ENCODE measurements at regions not wholly inside any gene's neighbourhood (a gene's known extent, or its start where the extent isn't known, plus 50 kb on each side); places are given as distances from the start of the nearest gene placed in this dataset.

DNA sequence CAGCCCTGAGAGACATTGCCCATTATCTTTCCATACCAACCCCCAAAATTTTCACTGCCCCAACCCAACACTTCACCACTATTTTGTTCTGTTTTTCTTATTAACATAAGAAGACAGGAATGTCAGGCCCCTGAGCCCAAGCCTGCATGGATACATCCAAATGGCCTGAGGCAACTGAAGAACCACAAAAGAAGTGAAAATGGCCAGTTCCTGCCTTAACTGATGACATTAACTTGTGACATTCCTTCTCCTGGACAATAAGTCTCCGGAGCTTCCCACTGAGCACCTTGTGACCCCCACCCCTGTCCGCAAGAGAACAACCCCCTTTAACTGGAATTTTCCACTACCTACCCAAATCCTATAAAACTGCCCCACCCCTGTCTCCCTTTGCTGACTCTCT is 1076.4 kb upstream of the GHITM start:
- intact Hi-C loops (cut with micrococcal nuclease) = no loop called here
- ATAC-seq (no peak), DNase-seq (ENCODE audit: low read depth, low spot score) (no peak)
- Histone ChIP-seq H4K20me1 (ENCODE audit: insufficient read depth) (no peaks in the 10 kb centered on the region), H3K79me2 (ENCODE audit: insufficient read depth, low read length) (no peaks in the 10 kb centered on the region), H3K4me2 (ENCODE audit: low read length) (no peak overlapping the region), H3K9me3 (ENCODE audit: control insufficient read depth in 1 of 2, insufficient read depth in 1 of 2, low read depth in 1 of 2, low read length in 2 of 2) (peaks cover 0 to 8% of the 10 kb centered on the region in 2 experiments; a peak in 2 of 4 replicates), H2AFZ (ENCODE audit: low read depth, low read length, poor library complexity, severe bottlenecking) (no peak overlapping the region), H3K36me3 (ENCODE audit: control insufficient read depth in 1 of 2, insufficient read depth in 2 of 2, low read length in 2 of 2) (no peaks in the 10 kb centered on the region), H3K9me2 (ENCODE audit: insufficient read depth) (no peaks in the 10 kb centered on the region), H3K9ac (ENCODE audit: low read length) (no peak overlapping the region), H3K4me1 (ENCODE audit: control insufficient read depth in 1 of 2, insufficient read depth in 2 of 2, low read length in 2 of 2) (no peaks in the 10 kb centered on the region), H3K4me3 (replicated peaks in 1 of 2; ENCODE audit: low read depth in 1 of 2, low read length in 2 of 2) (no peak overlapping the region), H3K27me3 (ENCODE audit: insufficient read depth, low read length) (no peaks in the 10 kb centered on the region), H3K27ac (ENCODE audit: low read depth, low read length) (no peak overlapping the region)
- BruUV-seq (replicated peaks) = no TSS peak
- CTCF ChIA-PET = no interaction called here
- RAD21 ChIA-PET (ENCODE audit: low non-redundant PET in 1 of 2, low total read pairs in 2 of 2, uncharacterized antibody in 2 of 2, unreplicated experiment in 2 of 2) = no interaction called here
- POLR2A ChIA-PET = no interaction called here
- TF ChIP-seq CEBPB (IDR thresholded peaks at IDR 0.05; ENCODE audit: low read depth) (no peak), SIN3A (IDR thresholded peaks at IDR 0.05; ENCODE audit: low read depth) (no peak), EGR1 (IDR thresholded peaks at IDR 0.05; ENCODE audit: low read depth) (no peak), JUND (IDR thresholded peaks at IDR 0.05) (no peak), ZNF274 (IDR thresholded peaks at IDR 0.05; ENCODE audit: low read depth, low read length) (no peak)
- TF ChIP-seq, protein P1, sequence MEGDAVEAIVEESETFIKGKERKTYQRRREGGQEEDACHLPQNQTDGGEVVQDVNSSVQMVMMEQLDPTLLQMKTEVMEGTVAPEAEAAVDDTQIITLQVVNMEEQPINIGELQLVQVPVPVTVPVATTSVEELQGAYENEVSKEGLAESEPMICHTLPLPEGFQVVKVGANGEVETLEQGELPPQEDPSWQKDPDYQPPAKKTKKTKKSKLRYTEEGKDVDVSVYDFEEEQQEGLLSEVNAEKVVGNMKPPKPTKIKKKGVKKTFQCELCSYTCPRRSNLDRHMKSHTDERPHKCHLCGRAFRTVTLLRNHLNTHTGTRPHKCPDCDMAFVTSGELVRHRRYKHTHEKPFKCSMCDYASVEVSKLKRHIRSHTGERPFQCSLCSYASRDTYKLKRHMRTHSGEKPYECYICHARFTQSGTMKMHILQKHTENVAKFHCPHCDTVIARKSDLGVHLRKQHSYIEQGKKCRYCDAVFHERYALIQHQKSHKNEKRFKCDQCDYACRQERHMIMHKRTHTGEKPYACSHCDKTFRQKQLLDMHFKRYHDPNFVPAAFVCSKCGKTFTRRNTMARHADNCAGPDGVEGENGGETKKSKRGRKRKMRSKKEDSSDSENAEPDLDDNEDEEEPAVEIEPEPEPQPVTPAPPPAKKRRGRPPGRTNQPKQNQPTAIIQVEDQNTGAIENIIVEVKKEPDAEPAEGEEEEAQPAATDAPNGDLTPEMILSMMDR (IDR thresholded peaks at IDR 0.05 in 2 of 3, conservative IDR thresholded peaks at IDR 0.05 in 1 of 3; ENCODE audit: borderline replicate concordance in 1 of 3, insufficient read depth in 1 of 3, low read depth in 2 of 3, low read length in 2 of 3) = no peak

DNA sequence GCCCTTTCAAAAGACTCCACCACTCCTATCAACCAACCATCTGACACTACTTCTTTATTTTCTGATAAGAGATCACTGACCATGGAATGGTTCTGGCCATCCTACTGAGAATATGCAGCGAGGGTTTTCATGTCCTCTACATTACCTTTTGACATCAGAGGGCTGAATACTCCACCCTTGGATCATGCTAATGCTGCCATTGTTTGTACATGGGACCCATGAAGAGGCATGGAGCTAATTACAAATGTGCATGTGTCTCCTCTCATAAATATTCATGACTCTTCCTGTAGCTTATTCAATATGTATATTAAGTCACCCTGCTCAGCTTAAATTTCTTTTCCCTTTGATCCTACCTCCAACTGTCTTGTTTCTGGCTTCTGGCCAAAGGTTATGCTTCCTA is 1065.8 kb upstream of the GHITM start:
- CTCF ChIA-PET = no interaction called here
- no peak for ATAC-seq

More for the DNA sequence above, 1065.8 kb upstream of the GHITM start:
- H3K36me3 ChIP-seq (ENCODE audit: control insufficient read depth in 1 of 2, insufficient read depth in 2 of 2, low read length in 2 of 2) = no peaks in the 10 kb centered on the region
- no peak overlapping the region for H3K9ac ChIP-seq (ENCODE audit: low read length)
- H3K9me2 ChIP-seq (ENCODE audit: insufficient read depth) = no peaks in the 10 kb centered on the region
- H3K4me1 ChIP-seq (ENCODE audit: control insufficient read depth in 1 of 2, insufficient read depth in 2 of 2, low read length in 2 of 2) = no peaks in the 10 kb centered on the region
- POLR2A ChIA-PET = no interaction called here
- no TSS peak for BruUV-seq (replicated peaks)
- H3K4me3 ChIP-seq (replicated peaks in 1 of 2; ENCODE audit: low read depth in 1 of 2, low read length in 2 of 2) = no peak overlapping the region
- intact Hi-C loops (cut with micrococcal nuclease) = no loop called here
- no peaks in the 10 kb centered on the region for H3K79me2 ChIP-seq (ENCODE audit: insufficient read depth, low read length)
- RAD21 ChIA-PET (ENCODE audit: low non-redundant PET in 1 of 2, low total read pairs in 2 of 2, uncharacterized antibody in 2 of 2, unreplicated experiment in 2 of 2) = no interaction called here
- H3K4me2 ChIP-seq (ENCODE audit: low read length) = no peak overlapping the region
- TF ChIP-seq ELF1 (IDR thresholded peaks at IDR 0.05; ENCODE audit: borderline replicate concordance, low read depth) (no peak), FOSL1 (IDR thresholded peaks at IDR 0.05; ENCODE audit: low read depth) (no peak)
- TF ChIP-seq, protein P1 (IDR thresholded peaks at IDR 0.05 in 2 of 3, conservative IDR thresholded peaks at IDR 0.05 in 1 of 3; ENCODE audit: borderline replicate concordance in 1 of 3, insufficient read depth in 1 of 3, low read depth in 2 of 3, low read length in 2 of 3) = no peak
- H3K27me3 ChIP-seq (ENCODE audit: insufficient read depth, low read length) = no peaks in the 10 kb centered on the region
- peaks cover 13 to 26% of the 10 kb centered on the region in 2 experiments; a peak in 2 of 4 replicates for H3K9me3 ChIP-seq (ENCODE audit: control insufficient read depth in 1 of 2, insufficient read depth in 1 of 2, low read depth in 1 of 2, low read length in 2 of 2)
- DNase-seq (ENCODE audit: low read depth, low spot score) = no peak
- H2AFZ ChIP-seq (ENCODE audit: low read depth, low read length, poor library complexity, severe bottlenecking) = no peak overlapping the region
- H3K27ac ChIP-seq (ENCODE audit: low read depth, low read length) = no peak overlapping the region
- no peaks in the 10 kb centered on the region for H4K20me1 ChIP-seq (ENCODE audit: insufficient read depth)

Measured in HCT116 (cell line).